Effector CD8-positive, alpha-beta T cell (primary cell): ENCODE measurements at regions not wholly inside any gene's neighbourhood (a gene's known extent, or its start where the extent isn't known, plus 50 kb on each side); places are given as distances from the start of the nearest gene placed in this dataset.
"Not testable (repeated sequence)": the region's sequence is repeated elsewhere in the genome, so short reads cannot be mapped to it uniquely, and the experiment has no call there.

Experiments
- DNase-seq: peaks from one replicate; lab custom pipeline; 2025; lab: John Stamatoyannopoulos, UW

DNA sequence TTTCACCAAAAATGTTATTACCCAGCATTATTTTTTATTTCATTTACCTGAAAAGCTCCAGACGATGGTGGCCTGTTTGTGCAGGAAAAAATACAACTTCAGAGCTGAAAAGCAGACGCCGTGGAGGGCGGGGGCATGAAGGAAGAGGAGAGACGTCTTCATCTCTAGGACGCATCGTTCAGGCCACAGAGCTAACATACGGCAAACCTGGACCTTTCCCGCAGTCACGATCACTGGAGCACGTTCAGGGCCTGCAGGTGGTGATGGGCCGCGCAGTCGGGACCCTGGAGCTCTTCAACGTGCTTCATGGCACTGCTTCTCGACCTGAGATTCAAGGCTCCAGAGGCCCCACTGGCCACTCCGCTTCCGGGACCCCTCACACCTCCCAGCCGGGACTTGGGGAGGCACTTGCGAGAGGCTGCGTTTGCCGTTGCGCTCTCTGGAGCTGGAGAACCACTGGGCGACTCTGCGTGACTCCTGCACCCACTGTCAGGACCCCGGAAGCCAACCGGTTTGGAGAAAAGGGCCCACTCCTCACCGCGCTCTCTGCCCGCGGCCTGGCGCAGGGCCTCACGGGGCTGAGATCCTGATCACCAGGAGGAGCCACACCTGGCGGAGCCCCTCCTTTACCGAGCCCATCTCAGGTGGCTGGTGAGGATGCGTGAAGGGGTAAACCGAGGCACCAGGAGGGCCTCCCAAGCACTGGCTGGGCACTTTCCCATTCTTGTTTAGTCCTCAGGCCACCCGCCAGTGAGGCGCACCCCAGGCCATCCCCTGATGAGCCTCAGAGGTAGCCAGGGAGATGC, 164.4 kb upstream of the AFDN start:
- no peak for DNase-seq

DNA sequence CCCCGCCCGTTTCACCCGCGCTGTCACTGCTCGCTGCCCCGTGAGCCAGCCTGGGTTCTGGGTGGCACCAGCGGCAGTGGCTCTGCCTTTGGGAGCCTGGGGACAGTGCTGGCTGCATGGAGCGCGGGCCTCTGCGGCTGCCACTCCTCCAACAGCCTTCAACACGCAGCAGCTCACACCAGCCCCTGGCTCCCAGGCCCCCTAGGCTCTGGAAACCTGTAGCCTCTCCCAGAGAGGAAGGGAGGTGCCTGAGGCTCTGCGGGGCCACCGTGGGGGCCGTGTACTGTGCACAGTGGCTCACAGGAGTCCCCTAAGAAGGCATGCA, 163.9 kb upstream of the AFDN start:
- DNase-seq, result no peak

DNA sequence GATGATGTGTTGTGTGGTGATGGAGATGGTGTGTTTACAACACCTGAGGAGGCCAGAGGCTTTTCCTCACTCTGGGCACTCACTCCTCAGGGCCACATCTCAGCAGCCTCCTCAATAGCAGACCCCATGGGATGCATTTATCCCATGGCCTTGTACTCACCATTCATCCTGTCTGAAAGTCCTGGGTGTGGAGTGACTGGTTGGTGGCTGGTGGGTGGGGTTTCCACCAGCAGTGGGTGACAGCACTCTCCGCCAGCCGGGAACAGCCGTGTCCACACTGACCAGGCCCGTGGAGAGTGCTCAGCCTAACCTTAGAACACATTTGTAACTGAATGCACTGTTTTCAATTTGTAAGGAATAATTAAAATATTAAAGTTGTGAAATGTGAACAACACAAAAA, 163.4 kb upstream of the AFDN start:
- DNase-seq, result no peak

DNA sequence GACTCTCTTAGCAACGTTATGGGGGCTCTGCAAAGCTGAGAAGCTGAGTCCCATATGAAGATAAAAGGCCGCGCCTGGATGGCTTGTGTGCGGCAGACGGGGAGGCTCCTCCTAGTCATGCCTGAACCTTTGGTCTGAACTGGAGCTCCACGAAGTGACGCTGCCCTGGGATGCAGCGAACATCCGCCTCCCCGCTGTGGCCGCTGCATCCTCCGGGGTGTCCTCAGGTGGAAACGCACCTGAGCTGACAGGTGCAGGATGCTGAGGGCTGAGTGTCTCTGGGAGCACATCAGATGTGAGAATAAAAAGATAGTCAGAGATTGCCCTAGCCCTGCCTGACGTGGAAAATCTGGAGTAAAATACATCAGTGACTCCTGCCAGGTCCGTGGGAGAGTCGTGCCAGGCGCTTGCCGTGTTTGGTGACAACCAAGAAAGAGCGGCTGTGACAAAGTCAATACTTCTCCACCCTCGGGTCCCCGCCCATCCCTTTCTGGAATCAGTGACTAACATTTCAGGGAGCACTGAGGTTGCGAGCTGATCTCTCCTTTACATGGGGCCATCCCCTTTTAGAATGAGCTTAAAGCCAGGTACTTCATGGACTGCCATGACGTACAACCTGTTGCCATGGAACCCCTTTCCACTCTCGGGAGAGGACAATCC, 162.8 kb upstream of the AFDN start:
- DNase-seq, result no peak

DNA sequence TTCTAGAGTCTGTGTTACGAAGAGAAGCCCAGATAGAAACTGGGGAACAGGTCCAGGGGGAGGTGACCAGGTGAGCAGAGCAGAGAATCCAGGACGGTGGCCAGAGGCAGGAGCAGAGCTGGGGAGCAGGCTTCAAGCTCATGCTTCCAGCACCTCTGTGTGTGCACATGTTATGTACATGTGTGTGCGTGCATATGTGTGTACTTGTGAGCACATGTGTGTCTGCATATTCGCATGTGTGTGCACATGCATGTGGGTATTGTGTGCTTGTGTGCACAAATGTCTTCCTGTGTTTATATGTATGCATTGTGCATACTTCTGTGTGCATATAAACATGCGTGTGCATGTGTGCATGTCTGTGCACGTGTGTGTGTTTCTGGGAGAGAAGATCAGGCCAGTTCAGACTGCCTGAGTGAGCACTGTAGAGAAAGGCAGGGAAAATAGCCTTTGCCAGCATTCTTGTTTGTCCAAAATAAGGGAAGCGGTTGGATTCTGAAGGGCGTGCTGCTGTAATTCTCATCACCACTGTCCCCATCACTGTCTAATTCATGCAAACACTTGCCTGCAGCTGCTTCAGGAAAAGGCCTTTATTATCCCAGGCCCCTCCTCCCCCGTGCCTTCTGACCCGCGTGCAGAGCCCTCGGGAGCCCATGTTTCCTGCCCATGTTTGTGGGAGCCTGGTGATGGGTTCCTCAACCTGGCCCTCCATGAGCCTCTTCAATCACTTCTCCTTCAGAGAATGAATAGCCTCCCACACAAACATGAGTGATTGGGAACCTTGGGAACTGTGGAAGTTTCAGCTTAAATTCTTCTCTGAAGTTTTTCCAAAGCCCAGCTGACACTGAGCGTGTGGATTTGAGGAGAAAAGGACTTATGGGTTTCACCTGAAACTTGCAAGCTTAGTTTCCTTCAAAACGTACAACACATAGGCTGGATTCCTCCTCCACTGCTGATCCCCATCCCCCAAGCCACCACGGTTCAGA, 161.7 kb upstream of the AFDN start:
- no peak for DNase-seq

DNA sequence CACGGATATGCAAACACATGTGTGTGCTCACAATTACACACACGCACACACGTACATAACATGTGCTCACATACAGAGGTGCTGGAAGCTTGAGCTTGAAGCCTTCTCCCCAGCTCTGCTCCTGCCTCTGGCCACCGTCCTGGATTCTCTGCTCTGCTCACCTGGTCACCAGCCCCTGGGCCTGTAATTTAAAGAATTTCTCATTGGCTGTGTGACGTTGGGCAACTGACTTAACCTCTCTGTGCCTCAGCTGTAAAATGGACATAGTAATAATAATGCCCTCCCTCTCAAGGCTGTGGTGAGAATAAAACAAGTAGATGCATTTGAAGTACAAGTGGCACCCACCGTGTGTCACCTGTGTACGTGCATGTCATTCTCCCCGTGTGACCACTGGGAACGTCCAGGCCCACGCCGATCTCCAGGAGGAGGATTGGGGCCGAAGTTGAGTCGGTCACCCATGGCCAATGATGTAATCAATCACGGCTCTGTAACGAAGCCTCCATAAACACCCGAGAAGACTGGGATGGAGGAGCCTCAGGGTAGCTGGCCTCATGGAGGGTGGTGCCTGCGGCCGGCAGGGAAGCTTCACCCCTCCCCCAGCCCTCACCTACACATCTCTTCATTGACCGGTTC, 160.9 kb upstream of the AFDN start:
- no peak for DNase-seq

DNA sequence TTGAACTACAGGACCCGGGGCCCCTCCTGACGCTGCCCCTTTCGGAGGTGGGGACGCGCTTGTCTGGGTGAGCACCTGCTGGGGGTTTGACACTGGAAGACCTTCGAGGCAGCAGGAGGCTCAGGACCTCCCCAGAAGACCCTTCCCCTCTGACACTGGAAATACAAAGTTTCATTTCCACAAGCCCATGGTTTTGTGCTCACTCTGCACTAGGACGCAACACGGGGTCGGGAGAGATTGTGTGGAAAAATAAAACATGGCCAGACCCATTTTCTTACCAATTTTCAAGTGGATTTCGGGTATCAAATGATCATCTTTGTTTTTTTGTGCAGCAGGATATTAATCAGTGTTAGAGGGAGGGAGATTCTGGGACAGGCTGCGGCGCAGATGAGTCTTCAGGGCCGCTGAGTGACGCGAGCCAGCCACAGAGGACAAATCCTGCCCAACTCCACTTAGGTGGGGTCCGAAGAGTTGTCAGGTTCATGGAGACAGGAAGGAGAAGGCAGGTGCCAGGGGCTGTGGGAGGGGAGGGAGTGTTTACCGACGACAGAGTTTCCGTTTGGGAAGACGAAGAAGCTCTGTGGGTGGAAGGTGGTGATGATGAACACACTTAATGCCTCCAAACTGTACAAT, 160.0 kb upstream of the AFDN start:
- DNase-seq, result no peak

DNA sequence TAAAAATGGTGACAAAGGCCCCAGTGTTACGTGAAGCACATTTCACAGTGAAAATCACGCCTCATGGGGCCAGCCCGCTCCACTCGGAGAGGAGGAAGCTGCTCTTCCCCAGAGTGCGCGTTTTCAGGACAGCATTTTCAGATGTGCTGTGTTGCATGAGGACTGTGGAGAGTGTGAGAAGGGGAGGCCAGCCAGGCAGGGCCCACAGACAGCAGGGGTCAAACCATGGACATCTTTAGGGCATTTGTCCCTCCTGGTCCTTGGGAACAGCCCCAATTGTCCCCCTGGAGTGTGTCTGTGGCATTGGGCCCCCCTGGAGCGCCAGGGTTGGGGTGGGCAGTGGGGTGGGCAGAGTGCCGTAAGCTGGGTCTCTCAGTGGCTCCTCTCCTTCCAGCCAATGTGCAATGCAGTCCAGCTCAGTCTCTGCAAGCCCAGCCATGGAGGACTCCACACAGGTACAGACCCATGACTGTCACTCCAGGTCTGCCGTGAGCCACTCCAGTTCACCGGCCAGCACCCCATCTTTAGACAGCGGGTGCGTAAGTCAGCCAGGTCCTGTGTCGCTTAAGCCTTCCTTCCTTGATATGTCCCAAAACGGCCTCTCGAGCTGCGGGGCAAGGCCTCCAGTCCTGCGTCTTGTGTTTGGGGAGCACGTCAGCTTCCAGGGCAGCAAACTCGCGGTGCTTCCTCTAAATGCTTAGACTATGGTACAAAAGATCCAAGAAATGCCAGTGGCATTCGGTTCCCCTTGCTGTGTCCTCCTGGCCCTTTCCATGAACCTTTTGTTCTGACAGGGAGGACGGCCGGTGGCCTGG, 159.3 kb upstream of the AFDN start:
- DNase-seq, result no peak

DNA sequence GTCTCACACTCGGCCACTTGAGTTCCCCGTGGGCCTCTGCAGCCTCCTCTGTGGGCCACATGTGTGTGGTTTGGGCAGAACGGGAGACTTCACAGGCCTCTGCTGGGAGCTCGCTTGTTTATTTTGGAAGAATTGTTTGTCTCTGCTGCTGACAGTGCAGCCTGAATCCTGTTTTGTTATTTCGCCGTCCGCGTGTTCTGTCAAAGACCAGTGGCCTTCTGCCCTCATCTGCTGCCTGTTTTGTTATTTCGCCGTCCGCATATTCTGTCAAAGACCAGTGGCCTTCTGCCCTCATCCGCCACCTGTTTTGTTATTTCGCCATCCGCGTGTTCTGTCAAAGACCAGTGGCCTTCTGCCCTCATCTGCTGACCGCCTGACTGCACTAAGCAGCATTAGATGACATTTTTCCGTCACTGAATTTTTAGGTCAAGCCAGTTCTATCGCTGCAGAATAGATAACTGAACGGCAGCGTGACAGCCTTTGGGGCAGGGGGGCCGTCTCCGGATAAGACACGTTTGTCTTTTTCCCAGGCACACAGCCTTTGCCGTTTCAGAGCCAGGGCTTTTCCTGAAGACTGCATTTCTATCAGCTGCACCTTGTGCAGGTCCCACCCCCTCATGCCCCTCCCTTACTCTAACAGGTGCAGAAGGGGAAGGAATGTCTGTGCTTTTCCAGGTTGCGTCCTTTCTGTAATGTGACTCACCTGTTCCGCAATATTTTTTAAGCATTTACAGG, 158.5 kb upstream of the AFDN start:
- DNase-seq, result no peak

DNA sequence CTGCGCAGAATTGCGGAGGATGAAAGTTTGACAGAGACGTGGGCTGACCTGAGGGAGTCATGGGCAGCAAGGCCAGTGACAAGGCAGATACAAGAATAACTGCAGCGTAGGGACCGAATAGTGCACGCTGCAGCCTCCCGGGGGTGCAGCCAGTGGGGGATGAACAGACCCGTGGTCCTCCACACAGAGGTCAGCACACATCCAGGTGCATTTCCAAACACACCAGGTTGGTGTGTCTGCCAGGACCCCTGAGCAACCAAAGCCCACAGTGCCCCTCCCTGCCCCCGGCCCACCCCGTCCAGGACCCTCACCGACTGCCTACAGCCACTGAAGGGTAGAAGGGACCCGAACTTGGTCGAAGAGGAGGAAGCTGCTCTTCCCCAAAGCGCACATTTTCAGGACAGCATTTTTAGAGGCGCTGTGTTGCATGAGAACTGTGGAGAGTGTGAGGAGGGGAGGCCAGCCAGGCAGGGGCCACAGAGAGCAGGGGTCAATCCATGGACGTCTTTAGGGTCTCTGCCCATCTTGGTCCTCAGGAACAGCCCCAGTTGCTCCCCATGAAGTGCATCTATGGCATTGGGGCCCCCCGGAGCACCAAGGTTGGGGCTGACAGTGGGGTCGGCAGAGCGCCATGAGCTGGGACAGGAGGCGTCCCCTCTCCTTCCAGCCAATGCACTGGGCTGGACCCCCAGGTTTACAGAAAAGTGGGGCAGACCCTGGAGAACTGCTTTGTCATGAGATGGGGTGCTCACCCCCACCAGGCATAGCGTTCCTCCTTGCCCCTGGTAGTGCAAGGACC, 157.8 kb upstream of the AFDN start:
- DNase-seq, result no peak

DNA sequence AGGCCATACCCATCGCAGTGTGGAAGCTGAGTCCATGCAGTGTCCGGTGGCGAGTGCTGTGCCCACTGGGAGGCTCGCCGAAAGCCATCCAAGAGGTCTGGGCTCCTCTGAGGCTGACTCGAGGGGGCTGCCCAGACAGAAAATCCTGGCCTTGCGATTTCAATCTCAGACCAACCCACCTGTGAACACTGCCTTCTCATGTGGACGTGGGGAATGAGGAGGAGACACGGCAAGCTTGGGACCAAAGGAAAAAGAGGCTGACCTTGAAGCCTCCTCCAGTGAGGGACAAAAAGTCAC, 157.2 kb upstream of the AFDN start:
- no peak for DNase-seq

DNA sequence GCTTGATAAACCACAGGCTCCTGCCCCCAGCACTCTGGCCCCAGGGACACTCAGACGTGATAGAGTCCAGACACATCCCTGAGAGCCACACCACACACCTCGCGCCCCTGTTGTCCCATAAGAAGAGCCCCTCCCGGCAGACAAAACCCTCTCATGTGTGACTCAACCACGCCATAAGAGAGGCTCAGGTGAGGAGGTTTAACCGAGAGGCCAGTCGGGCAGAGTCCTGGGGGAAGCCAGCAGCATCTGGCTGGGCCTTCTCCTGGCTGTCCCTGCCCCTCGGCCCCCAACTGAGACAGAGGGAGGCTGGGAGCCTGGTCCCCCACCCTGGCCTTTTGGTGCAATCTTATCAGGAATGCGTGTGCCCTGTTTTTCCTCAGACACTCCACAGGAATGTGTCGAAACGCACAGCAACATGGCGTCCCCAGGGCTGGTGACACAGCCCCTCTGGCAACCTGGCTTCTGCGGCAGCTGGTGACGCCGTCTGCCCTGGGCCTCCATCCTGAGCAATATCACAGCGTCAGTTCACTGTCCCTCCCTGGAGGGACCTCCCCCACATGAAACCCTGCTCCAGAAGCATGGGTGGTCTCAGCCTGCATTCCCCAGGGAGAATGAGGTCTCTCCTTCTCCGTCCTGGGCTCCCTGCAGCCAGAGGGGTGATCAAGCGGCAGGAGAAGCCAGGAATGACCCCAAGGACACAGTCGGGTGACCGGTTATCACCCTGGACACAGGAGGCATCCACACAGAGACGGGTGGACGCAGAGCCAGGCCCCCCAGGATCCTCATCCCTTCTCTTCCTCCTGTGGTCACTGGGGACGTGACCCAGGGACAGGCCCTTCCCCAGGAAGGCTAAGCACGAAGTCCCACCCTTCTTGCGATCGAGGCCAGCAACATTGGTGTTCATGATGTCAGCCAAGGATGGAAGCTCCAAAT, 156.6 kb upstream of the AFDN start:
- no peak for DNase-seq

DNA sequence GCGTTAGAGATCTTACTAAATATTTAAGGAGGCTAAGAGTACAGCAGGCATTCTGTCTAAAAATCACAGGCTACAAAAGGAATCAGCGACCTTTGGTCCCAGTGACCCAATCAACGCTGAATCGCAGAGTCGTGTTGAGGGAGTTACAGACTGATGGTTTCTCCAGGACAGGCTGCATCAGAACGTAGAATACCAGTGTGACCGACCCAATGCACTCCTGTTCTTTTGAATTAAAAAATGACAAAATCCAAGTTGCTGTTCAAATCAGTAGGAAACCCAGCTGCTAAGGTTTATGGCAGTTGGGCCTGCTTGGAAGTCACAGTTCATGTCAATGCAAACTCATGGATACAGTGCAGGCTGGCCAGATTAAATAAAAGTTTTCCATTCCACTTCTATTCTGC, 155.8 kb upstream of the AFDN start:
- no peak for DNase-seq

DNA sequence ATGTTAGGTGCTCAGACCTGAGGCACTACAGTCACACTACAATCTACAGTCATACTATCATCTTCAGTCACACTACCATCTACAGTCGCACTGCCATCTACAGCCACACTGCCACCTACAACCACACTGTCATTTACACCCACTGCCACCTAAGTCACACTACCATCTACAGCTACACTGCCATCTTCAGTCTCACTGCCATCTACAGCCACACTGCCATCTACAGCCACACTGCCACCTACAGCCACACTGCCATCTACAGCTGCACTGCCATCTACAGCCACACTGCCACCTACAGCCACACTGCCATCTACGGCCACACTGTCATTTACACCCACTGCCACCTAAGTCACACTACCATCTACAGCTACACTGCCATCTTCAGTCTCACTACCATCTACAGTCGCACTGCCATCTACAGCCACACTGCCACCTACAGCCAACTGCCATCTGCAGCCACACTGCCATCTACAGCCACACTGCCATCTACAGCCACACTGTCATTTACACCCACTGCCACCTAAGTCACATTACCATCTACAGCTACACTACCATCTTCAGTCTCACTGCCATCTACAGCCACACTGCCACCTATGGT, 155.2 kb upstream of the AFDN start:
- not testable (repeated sequence) for DNase-seq

DNA sequence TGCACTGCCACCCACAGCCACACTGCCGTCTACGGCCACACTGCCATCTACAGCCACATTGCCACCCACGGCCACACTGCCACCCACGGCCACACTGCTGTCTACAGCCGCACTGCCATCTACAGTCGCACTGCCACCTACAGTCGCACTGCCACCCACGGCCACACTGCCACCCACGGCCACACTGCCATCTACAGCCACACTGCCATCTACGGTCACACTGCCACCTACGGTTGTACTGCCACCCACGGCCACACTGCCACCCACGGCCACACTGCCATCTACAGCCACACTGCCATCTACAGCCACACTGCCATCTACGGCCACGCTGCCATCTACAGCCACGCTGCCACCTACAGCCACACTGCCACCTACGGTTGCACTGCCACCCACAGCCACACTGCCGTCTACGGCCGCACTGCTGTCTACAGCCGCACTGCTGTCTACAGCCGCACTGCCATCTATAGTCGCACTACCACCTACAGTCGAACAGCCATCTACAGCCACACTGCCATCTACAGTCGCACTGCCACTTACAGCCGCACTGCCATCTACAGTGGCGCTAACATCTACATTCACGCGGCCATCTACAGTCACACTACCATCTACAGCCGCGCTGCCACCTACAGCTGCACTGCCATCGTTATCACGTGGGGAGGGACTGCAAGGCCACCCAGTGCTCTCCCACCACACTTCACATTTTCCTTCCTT, 154.6 kb upstream of the AFDN start:
- DNase-seq, result no peak

DNA sequence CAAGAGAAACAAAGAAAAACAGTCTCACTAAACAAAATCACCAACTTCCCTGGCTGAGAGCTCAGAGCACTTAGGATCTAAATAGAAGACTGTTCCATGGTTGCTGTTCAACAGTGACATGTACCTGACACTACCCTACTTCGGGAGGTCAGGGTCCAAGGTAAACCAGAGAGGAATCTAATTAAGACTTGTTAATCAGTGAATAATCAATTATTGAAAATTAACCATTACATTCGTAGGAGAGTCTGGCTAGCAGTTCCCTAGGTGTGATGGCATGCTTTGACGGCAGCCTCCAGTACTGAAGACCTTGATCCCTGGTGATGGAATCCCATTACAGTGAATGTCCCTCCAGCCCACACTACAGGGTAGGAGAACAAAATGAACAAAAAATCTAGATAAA, 154.0 kb upstream of the AFDN start:
- no peak for DNase-seq

DNA sequence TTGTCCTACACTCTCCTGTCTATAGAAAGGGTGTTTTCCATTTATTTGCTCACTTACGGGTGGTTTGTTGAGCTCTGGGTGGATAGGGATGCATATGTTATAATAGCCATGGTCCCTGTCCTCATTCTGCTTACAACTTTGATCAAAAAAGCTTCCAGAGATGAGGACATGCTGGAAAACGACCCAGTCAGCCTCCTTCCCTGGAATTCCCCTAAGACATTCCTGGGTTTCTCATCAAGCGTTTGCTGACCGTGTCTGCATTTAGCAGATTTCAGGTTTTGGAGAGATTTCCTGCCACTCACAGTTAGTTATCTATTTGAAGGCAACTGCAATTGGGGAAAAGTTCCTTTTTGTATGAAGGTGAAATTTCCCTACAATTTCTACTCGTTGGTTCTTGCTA, 152.8 kb upstream of the AFDN start:
- DNase-seq, result no peak
